Neural cell (in vitro differentiated cells): ENCODE measurements at regions not wholly inside any gene's neighbourhood (a gene's known extent, or its start where the extent isn't known, plus 50 kb on each side); places are given as distances from the start of the nearest gene placed in this dataset.

Experiments used
- H2AFZ ChIP-seq: fragments of 200-600, 300-800 bp; sonication (generic), shearing (Covaris generic); 2 replicates; pipeline ENCODE4 v1.6.0; 2014; ENCODE audit warnings: low read depth, mild to moderate bottlenecking, antibody characterized with exemption, low read length, moderate library complexity
- H3F3A ChIP-seq: fragments of 200-600 bp; shearing (Covaris generic); 2 replicates; pipeline ENCODE4 v1.6.1; 2016; ENCODE audit warnings: mild to moderate bottlenecking, moderate library complexity, mixed read lengths, antibody characterized with exemption, low read length; ENCODE audit not compliant: insufficient read depth, poor library complexity, severe bottlenecking
- H3K27ac ChIP-seq: fragments of 200-600, 300-800 bp; sonication (generic), shearing (Covaris generic); 2 replicates; pipeline ENCODE4 v1.5.1; 2014; ENCODE audit warnings: mild to moderate bottlenecking, low read length, moderate library complexity
- H3K27me3 ChIP-seq: fragments of 300-800, 200-600 bp; sonication (generic), shearing (Covaris generic); 2 replicates; pipeline ENCODE4 v1.6.0; 2014; ENCODE audit warnings: mild to moderate bottlenecking, low read depth, low read length, moderate library complexity; ENCODE audit not compliant: insufficient read depth
- H3K36me3 ChIP-seq: fragments of 300-800, 200-600 bp; sonication (generic), shearing (Covaris generic); 2 replicates; pipeline ENCODE4 v1.5.1; 2014; ENCODE audit warnings: mild to moderate bottlenecking, antibody characterized with exemption, low read length, moderate library complexity; ENCODE audit not compliant: insufficient read depth
- H3K4me2 ChIP-seq: fragments of 300-800, 200-600 bp; sonication (generic), shearing (Covaris generic); 2 replicates; pipeline ENCODE4 v1.6.0; 2014; ENCODE audit warnings: mild to moderate bottlenecking, low read length
- H3K4me3 ChIP-seq: fragments of 300-800, 200-600 bp; sonication (generic), shearing (Covaris generic); 2 replicates; pipeline ENCODE4 v1.5.1; 2014; ENCODE audit warnings: mild to moderate bottlenecking, low read length, moderate library complexity
- H3K79me2 ChIP-seq: fragments of 200-600 bp; shearing (Covaris generic); replicated peaks from 2 replicates; pipeline ENCODE4 v1.6.0; 2014; ENCODE audit warnings: mild to moderate bottlenecking, low read length, moderate library complexity; ENCODE audit not compliant: insufficient read depth
- H3K9ac ChIP-seq: fragments of 300-800, 200-600 bp; sonication (generic), shearing (Covaris generic); 2 replicates; pipeline ENCODE4 v1.6.1; 2016; ENCODE audit warnings: mild to moderate bottlenecking, low read length, mixed read lengths
- H3K9me2 ChIP-seq: fragments of 200-600 bp; shearing (Covaris generic); 2 replicates; pipeline ENCODE4 v1.6.1; 2016; ENCODE audit warnings: mild to moderate bottlenecking, low read length, mixed read lengths; ENCODE audit not compliant: insufficient read depth
- H3K9me3 ChIP-seq: fragments of 200-600, 300-800 bp; sonication (generic), shearing (Covaris generic); 2 replicates; pipeline ENCODE4 v1.6.1; 2016; ENCODE audit warnings: mild to moderate bottlenecking, mixed run types, low read length, moderate library complexity, mixed read lengths
- H4K20me1 ChIP-seq: fragments of 200-600 bp; shearing (Covaris generic); 2 replicates; pipeline ENCODE4 v1.6.1; 2016; ENCODE audit warnings: mild to moderate bottlenecking, mixed run types; ENCODE audit not compliant: insufficient read depth
- CTCF ChIP-seq: fragments of 450-650 bp; IDR thresholded peaks from 2 replicates; pipeline ENCODE4 v1.5.1; 2014; ENCODE audit warnings: antibody characterized with exemption, mild to moderate bottlenecking, moderate library complexity; ENCODE audit not compliant: poor library complexity, severe bottlenecking
- EP300 ChIP-seq: fragments of 450-650 bp; conservative IDR thresholded peaks from 2 replicates; pipeline ENCODE4 v1.6.1; 2014; ENCODE audit warnings: antibody characterized with exemption, mild to moderate bottlenecking, moderate library complexity; ENCODE audit not compliant: poor library complexity, severe bottlenecking
- EZH2 ChIP-seq: fragments of 200-600, 300-800 bp; shearing (Covaris generic), sonication (generic); IDR thresholded peaks from 2 replicates; pipeline ENCODE4 v1.6.1; 2014; ENCODE audit warnings: antibody characterized with exemption, low read length, borderline replicate concordance, mild to moderate bottlenecking; ENCODE audit not compliant: insufficient read depth, poor library complexity, severe bottlenecking
- MXI1 ChIP-seq: fragments of 450-650 bp; conservative IDR thresholded peaks from 2 replicates; pipeline ENCODE4 v1.6.1; 2014; ENCODE audit warnings: antibody characterized with exemption, mild to moderate bottlenecking; ENCODE audit not compliant: poor library complexity, severe bottlenecking
- POLR2AphosphoS5 ChIP-seq: IDR thresholded peaks from 2 replicates; pipeline ENCODE4 v1.6.1; 2012
- RAD21 ChIP-seq: fragments of 450-650 bp; conservative IDR thresholded peaks from 2 replicates; pipeline ENCODE4 v1.6.1; 2014; ENCODE audit warnings: antibody characterized with exemption, mild to moderate bottlenecking, moderate library complexity
- REST ChIP-seq: IDR thresholded peaks from 2 replicates; pipeline ENCODE4 v1.6.1; 2012; ENCODE audit warnings: borderline replicate concordance
- SMC3 ChIP-seq: fragments of 450-650 bp; conservative IDR thresholded peaks from 2 replicates; pipeline ENCODE4 v1.6.1; 2014; ENCODE audit warnings: antibody characterized with exemption, mild to moderate bottlenecking, moderate library complexity; ENCODE audit not compliant: poor library complexity
- TAF1 ChIP-seq: IDR thresholded peaks from 2 replicates; pipeline ENCODE4 v1.6.1; 2012; ENCODE audit warnings: low read depth

- Histone ChIP-seq H3K27ac (no peak overlapping the region), H2AFZ (no peak overlapping the region)
Observed at GRCh38 chr6:126963077-126963809, 155.2 kb upstream of the RSPO3 start.

More at GRCh38 chr6:126963077-126963809, 155.2 kb upstream of the RSPO3 start:
- Histone ChIP-seq H3K4me2 (no peak overlapping the region), H3K9me2 (no peaks in the 10 kb centered on the region), H3K79me2 (no peaks in the 10 kb centered on the region), H3K27me3 (no peaks in the 10 kb centered on the region), H3K9me3 (no peaks in the 10 kb centered on the region), H3K9ac (no peak overlapping the region), H4K20me1 (no peaks in the 10 kb centered on the region), H3F3A (no peaks in the 10 kb centered on the region), H3K4me3 (no peak overlapping the region), H3K36me3 (no peaks in the 10 kb centered on the region)
- TF ChIP-seq EZH2 (no peak), TAF1 (no peak), REST (no peak), CTCF (no peak), RAD21 (no peak), POLR2AphosphoS5 (no peak), EP300 (no peak), MXI1 (no peak), SMC3 (no peak)
